SK-N-SH treated with all-trans-retinoic acid at 6 μM for 48 hours (cell line): ENCODE measurements at regions not wholly inside any gene's neighbourhood (a gene's known extent, or its start where the extent isn't known, plus 50 kb on each side); places are given as distances from the start of the nearest gene placed in this dataset.
A peak's percentile ranks its signal among the peaks of the same experiment; 100 is the strongest.

Experiments
- ATAC-seq: fragments of 200-7000 bp; cut with Tn5 transposase; 3 replicates; pipeline ENCODE4 v1.9.1; 2020; ENCODE audit warnings: mild to moderate bottlenecking, moderate library complexity
- BACH2 ChIP-seq: fragments of 250-450 bp; sonication (Bioruptor Pico); IDR thresholded peaks from 2 replicates; pipeline ENCODE4 v1.9.0; 2021; ENCODE audit warnings: mild to moderate bottlenecking, borderline replicate concordance
- CSDC2 ChIP-seq: fragments of 250-450 bp; sonication (Bioruptor Pico); IDR thresholded peaks from 2 replicates; pipeline ENCODE4 v1.5.0; 2020; ENCODE audit warnings: mild to moderate bottlenecking, moderate library complexity
- ESRRG ChIP-seq: fragments of 250-450 bp; sonication (Bioruptor Pico); IDR thresholded peaks from 2 replicates; pipeline ENCODE4 v1.6.1; 2021; ENCODE audit warnings: mild to moderate bottlenecking
- GLIS3 ChIP-seq: fragments of 250-450 bp; sonication (Bioruptor Pico); IDR thresholded peaks from 2 replicates; pipeline ENCODE4 v1.5.0; 2020; ENCODE audit warnings: mild to moderate bottlenecking, moderate library complexity
- ISL1 ChIP-seq: fragments of 250-450 bp; sonication (Bioruptor Pico); IDR thresholded peaks from 2 replicates; pipeline ENCODE4 v2.1.2; 2022; ENCODE audit warnings: mild to moderate bottlenecking, moderate library complexity
- OSR1 ChIP-seq: fragments of 250-450 bp; sonication (Bioruptor Pico); IDR thresholded peaks from 2 replicates; pipeline ENCODE4 v1.8.0; 2022; ENCODE audit warnings: moderate library complexity, mild to moderate bottlenecking, inconsistent platforms
- PPARA ChIP-seq: fragments of 250-450 bp; sonication (Bioruptor Pico); IDR thresholded peaks from 2 replicates; pipeline ENCODE4 v1.5.0; 2020; ENCODE audit warnings: mild to moderate bottlenecking, borderline replicate concordance
- RARB ChIP-seq: fragments of 250-450 bp; sonication (Bioruptor Pico); IDR thresholded peaks from 2 replicates; pipeline ENCODE4 v1.8.0; 2021; ENCODE audit warnings: mild to moderate bottlenecking, moderate library complexity
- SNAI2 ChIP-seq: fragments of 250-450 bp; sonication (Bioruptor Pico); IDR thresholded peaks from 2 replicates; pipeline ENCODE4 v1.5.0; 2020; ENCODE audit warnings: mild to moderate bottlenecking, moderate library complexity
- TCF4 ChIP-seq: fragments of 250-450 bp; sonication (Bioruptor Pico); IDR thresholded peaks from 2 replicates; pipeline ENCODE4 v1.8.0; 2021; ENCODE audit warnings: mild to moderate bottlenecking, moderate library complexity, borderline replicate concordance
- TOX ChIP-seq: fragments of 250-450 bp; sonication (Bioruptor Pico); IDR thresholded peaks from 2 replicates; pipeline ENCODE4 v1.8.0; 2021; ENCODE audit warnings: mild to moderate bottlenecking, moderate library complexity, borderline replicate concordance
- ZC3H10 ChIP-seq: fragments of 250-450 bp; sonication (Bioruptor Pico); IDR thresholded peaks from 2 replicates; pipeline ENCODE4 v1.5.1; 2021; ENCODE audit warnings: mild to moderate bottlenecking, moderate library complexity
- ZFP3 ChIP-seq: fragments of 250-450 bp; sonication (Bioruptor Pico); IDR thresholded peaks from 2 replicates; pipeline ENCODE4 v1.5.0; 2020; ENCODE audit warnings: mild to moderate bottlenecking, moderate library complexity
- ZFP30 ChIP-seq: fragments of 450-650 bp; formaldehyde crosslinking; IDR thresholded peaks from 2 replicates; pipeline ENCODE4 v1.5.0; 2022; ENCODE audit warnings: mild to moderate bottlenecking, moderate library complexity
- ZNF565 ChIP-seq: fragments of 450-650 bp; formaldehyde crosslinking; conservative IDR thresholded peaks from 2 replicates; pipeline ENCODE4 v1.5.0; 2020; ENCODE audit warnings: low read depth, mild to moderate bottlenecking, moderate library complexity
- ZNF70 ChIP-seq: fragments of 450-650 bp; formaldehyde crosslinking; IDR thresholded peaks from 2 replicates; pipeline ENCODE4 v1.5.0; 2020; ENCODE audit warnings: mild to moderate bottlenecking, moderate library complexity
- ZNF8 ChIP-seq: fragments of 450-650 bp; formaldehyde crosslinking; IDR thresholded peaks from 2 replicates; pipeline ENCODE4 v1.5.0; 2020; ENCODE audit warnings: mild to moderate bottlenecking, moderate library complexity
- TF ChIP-seq, protein P1 (sequence below): fragments of 250-450 bp; sonication (Bioruptor Pico); IDR thresholded peaks from 2 replicates; pipeline ENCODE4 v1.5.1; 2020; ENCODE audit warnings: low read depth, mild to moderate bottlenecking, moderate library complexity
- TF ChIP-seq, protein P2 (sequence below): fragments of 250-450 bp; sonication (Bioruptor Pico); IDR thresholded peaks from 2 replicates; pipeline ENCODE4 v1.5.1; 2021; ENCODE audit warnings: mild to moderate bottlenecking, moderate library complexity
- TF ChIP-seq, protein P3 (sequence below): fragments of 250-450 bp; sonication (Bioruptor Pico); IDR thresholded peaks from 2 replicates; pipeline ENCODE4 v1.8.0; 2020; ENCODE audit warnings: mild to moderate bottlenecking, moderate library complexity, borderline replicate concordance
- TF ChIP-seq, protein P4 (sequence below): fragments of 250-450 bp; sonication (Bioruptor Pico); IDR thresholded peaks from 2 replicates; pipeline ENCODE4 v1.5.0; 2020; ENCODE audit warnings: mild to moderate bottlenecking, moderate library complexity
- TF ChIP-seq, protein P5 (sequence below): fragments of 250-450 bp; sonication (Bioruptor Pico); IDR thresholded peaks from 2 replicates; pipeline ENCODE4 v1.8.0; 2021; ENCODE audit warnings: low read depth, mild to moderate bottlenecking, moderate library complexity, borderline replicate concordance

DNA sequence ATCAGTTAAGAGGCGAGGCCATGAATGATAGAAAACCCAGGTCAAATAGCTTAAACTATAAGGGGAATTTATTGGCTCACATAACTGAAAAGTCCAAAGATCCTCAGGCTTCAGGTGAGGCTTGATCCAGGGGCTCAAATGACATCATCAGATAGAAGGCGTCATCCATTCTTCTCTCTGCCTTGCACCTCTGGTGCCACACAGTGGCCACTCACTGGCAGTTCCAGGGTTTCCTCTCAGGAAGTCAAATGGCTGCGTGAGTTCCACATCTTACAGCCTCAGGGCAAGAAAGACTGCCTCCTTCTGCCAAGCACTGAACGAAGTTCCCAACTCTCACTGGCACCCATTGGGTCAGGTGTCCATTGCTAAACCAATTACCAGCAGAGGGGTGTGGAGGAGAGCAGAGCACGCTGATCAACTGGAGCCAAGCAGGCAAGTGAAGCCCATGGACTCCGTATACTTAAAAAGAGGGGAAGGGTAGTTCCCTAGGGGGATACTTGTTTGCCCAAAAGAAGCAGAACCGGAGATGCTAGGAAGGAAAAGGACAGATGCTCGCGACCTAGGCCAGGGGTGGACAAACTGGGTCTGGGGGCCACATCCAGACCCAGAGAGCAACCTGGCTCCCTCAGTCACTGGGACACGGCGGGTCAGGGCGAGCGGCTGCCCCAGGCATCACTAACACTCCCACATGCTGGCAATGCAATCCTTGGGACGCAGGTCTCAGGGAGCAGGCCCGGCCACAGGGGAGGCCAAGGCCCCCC lies 69.3 kb downstream of the SERPINA3 start:
- TF ChIP-seq OSR1 (CRISPR knock-in tag) (no peak), ESRRG (CRISPR knock-in tag) (no peak), CSDC2 (CRISPR knock-in tag) (no peak), RARB (no peak), BACH2 (CRISPR knock-in tag) (no peak)
- TF ChIP-seq, protein P1, sequence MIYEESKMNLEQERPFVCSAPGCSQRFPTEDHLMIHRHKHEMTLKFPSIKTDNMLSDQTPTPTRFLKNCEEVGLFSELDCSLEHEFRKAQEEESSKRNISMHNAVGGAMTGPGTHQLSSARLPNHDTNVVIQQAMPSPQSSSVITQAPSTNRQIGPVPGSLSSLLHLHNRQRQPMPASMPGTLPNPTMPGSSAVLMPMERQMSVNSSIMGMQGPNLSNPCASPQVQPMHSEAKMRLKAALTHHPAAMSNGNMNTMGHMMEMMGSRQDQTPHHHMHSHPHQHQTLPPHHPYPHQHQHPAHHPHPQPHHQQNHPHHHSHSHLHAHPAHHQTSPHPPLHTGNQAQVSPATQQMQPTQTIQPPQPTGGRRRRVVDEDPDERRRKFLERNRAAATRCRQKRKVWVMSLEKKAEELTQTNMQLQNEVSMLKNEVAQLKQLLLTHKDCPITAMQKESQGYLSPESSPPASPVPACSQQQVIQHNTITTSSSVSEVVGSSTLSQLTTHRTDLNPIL: no peak
- peak; percentile 83 for ATAC-seq

DNA sequence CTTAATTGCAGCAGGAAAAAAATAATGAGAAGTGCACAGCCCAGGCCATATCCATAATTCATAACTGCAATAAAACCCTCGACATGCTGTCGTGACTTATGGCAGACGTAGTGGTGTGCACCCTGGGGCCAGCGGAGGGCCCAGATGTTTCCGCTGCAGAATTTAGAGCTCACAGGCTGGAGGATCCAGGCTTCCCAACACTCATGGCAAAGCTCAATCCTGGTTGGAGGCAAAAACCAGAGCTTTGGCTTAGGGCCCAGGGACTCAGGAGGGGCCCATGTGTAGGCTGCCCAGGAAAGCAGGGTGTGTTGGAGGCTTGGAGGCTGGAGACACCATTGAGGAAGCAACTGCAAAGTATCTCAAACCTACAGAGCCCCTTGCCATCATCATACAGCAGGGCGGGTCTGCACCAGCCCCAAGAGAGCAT lies 68.7 kb downstream of the SERPINA3 start:
- TF ChIP-seq ISL1 (CRISPR knock-in tag) (no peak), OSR1 (CRISPR knock-in tag) (no peak), TOX (CRISPR knock-in tag) (no peak), CSDC2 (CRISPR knock-in tag) (no peak), ESRRG (CRISPR knock-in tag) (no peak)
- ATAC-seq: no peak

DNA sequence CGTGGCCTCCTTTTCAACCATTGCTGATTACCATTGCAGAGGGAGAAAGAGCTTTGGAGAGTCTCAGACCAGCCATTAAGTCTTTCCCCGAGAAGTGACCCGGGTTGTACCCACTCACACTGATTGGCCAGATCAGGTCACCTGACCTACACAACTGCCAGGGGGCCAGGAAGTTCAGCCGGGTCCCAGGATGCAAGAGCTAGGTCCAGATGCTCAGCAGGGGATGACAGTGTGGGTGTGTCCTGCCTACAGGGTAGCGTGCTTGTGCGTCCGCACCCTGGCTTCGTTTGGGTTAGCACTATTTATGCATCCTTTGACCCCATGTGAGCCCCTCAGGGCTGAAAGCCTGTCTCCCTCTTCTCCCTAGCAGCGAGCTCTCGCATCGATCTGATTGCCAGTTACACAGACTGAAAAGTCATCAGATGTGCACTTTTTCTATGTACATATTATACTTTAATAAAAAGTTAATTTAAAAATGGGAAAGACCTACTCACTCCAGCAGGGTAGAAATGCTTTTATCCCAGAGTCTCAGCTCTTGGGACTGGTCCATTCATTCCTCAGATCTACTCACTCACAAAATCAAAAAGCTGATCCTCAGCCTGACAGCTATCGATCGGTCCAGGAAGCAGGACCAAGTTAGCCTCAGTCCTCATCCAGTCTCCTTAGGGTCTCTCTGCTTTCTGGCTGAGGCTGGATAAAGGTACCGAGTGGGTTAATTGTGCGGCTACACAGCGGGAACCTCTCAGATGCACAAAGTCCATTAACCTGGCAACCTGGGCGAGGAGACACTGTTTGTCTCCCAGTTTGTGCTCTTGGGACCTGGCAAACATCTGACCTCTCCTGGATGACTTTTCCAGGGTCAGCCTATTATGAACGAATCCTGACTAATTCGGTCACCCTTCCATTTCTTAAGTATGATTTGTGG lies 68.0 kb downstream of the SERPINA3 start:
- TF ChIP-seq ZFP30 (CRISPR knock-in tag) (no peak), ISL1 (CRISPR knock-in tag) (no peak), TCF4 (no peak), ZFP3 (CRISPR knock-in tag) (no peak), ZNF8 (CRISPR knock-in tag) (no peak), ZNF70 (no peak), OSR1 (CRISPR knock-in tag) (no peak), PPARA (CRISPR knock-in tag) (no peak), ESRRG (CRISPR knock-in tag) (no peak), TOX (CRISPR knock-in tag) (no peak)
- TF ChIP-seq, protein P2, sequence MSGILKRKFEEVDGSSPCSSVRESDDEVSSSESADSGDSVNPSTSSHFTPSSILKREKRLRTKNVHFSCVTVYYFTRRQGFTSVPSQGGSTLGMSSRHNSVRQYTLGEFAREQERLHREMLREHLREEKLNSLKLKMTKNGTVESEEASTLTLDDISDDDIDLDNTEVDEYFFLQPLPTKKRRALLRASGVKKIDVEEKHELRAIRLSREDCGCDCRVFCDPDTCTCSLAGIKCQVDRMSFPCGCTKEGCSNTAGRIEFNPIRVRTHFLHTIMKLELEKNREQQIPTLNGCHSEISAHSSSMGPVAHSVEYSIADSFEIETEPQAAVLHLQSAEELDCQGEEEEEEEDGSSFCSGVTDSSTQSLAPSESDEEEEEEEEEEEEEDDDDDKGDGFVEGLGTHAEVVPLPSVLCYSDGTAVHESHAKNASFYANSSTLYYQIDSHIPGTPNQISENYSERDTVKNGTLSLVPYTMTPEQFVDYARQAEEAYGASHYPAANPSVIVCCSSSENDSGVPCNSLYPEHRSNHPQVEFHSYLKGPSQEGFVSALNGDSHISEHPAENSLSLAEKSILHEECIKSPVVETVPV (CRISPR knock-in tag): no peak
- TF ChIP-seq, protein P3, sequence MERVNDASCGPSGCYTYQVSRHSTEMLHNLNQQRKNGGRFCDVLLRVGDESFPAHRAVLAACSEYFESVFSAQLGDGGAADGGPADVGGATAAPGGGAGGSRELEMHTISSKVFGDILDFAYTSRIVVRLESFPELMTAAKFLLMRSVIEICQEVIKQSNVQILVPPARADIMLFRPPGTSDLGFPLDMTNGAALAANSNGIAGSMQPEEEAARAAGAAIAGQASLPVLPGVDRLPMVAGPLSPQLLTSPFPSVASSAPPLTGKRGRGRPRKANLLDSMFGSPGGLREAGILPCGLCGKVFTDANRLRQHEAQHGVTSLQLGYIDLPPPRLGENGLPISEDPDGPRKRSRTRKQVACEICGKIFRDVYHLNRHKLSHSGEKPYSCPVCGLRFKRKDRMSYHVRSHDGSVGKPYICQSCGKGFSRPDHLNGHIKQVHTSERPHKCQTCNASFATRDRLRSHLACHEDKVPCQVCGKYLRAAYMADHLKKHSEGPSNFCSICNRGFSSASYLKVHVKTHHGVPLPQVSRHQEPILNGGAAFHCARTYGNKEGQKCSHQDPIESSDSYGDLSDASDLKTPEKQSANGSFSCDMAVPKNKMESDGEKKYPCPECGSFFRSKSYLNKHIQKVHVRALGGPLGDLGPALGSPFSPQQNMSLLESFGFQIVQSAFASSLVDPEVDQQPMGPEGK (CRISPR knock-in tag): no peak
- ATAC-seq: no peak

DNA sequence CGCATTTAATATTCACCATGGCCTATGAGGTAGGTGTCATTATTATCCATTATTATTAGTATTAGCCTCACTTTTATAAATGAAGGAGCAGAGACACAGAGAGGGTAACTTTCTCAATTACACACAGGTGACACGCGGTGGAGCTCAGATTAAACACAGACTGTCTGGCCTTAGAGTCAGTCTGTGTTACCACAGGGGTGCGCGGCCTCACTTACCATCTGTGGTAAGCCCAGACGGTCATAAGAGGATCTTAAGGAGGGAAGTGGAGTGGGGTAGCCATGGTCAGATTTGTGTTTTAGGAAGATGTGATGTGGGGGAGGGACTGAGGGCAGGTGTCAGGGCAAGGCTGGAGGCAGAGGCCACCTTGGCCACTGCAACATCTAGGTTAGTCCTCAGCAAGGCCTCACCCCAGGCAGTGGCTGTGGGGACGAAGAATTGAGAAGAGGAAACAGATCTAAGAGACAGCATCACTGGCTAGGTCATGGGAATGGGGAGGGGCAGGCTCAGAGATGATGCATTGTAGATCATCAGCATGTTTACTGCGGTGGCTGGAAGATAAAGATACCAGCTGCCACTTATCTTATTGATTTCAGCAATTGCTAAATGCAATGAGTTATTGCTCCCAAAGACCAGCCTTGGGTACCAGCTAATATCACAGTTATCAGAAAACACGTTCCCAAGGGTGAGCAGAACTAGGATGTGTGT lies 67.1 kb downstream of the SERPINA3 start:
- ATAC-seq: no peak
- TF ChIP-seq RARB (no peak), TCF4 (no peak)

DNA sequence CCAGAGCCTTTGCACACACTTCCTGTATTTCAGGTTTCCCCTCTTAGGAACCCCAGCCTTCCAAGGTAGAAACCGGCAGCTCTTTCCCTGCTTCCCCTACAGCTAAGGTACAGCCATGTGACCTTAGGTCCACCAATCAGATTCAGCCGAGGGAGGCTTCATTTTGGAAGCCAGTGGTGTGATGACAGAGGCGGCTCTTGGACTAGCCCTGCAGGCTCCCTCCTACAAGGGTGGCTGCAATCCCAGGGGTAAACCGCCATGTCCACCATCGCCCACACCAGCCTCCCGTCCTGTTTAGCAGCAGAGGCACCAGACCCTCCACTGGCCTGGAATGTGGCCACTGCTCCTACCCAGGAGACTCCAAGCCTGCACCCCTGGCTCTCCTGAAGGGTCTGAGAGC lies 65.6 kb downstream of the SERPINA3 start:
- no peak for ATAC-seq
- TF ChIP-seq, protein P4, sequence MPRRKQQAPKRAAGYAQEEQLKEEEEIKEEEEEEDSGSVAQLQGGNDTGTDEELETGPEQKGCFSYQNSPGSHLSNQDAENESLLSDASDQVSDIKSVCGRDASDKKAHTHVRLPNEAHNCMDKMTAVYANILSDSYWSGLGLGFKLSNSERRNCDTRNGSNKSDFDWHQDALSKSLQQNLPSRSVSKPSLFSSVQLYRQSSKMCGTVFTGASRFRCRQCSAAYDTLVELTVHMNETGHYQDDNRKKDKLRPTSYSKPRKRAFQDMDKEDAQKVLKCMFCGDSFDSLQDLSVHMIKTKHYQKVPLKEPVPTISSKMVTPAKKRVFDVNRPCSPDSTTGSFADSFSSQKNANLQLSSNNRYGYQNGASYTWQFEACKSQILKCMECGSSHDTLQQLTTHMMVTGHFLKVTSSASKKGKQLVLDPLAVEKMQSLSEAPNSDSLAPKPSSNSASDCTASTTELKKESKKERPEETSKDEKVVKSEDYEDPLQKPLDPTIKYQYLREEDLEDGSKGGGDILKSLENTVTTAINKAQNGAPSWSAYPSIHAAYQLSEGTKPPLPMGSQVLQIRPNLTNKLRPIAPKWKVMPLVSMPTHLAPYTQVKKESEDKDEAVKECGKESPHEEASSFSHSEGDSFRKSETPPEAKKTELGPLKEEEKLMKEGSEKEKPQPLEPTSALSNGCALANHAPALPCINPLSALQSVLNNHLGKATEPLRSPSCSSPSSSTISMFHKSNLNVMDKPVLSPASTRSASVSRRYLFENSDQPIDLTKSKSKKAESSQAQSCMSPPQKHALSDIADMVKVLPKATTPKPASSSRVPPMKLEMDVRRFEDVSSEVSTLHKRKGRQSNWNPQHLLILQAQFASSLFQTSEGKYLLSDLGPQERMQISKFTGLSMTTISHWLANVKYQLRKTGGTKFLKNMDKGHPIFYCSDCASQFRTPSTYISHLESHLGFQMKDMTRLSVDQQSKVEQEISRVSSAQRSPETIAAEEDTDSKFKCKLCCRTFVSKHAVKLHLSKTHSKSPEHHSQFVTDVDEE (CRISPR knock-in tag): no peak
- TF ChIP-seq RARB: no peak
- TF ChIP-seq ZNF565: no peak
- TF ChIP-seq, protein P5, sequence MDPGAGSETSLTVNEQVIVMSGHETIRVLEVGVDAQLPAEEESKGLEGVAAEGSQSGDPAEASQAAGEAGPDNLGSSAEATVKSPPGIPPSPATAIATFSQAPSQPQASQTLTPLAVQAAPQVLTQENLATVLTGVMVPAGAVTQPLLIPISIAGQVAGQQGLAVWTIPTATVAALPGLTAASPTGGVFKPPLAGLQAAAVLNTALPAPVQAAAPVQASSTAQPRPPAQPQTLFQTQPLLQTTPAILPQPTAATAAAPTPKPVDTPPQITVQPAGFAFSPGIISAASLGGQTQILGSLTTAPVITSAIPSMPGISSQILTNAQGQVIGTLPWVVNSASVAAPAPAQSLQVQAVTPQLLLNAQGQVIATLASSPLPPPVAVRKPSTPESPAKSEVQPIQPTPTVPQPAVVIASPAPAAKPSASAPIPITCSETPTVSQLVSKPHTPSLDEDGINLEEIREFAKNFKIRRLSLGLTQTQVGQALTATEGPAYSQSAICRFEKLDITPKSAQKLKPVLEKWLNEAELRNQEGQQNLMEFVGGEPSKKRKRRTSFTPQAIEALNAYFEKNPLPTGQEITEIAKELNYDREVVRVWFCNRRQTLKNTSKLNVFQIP: no peak
- TF ChIP-seq ZFP3 (CRISPR knock-in tag): no peak
- no peak for TF ChIP-seq GLIS3
- no peak for TF ChIP-seq ZC3H10
- TF ChIP-seq SNAI2 (CRISPR knock-in tag): no peak
- TF ChIP-seq, protein P1: no peak
- TF ChIP-seq ZNF70: no peak
- TF ChIP-seq ESRRG (CRISPR knock-in tag): no peak
